ENCODE measurements at regions not wholly inside any gene's neighbourhood (a gene's known extent, or its start where the extent isn't known, plus 50 kb on each side); places are given as distances from the start of the nearest gene placed in this dataset.
A peak's percentile ranks its signal among the peaks of the same experiment; 100 is the strongest.
"Not testable (repeated sequence)": the region's sequence is repeated elsewhere in the genome, so short reads cannot be mapped to it uniquely, and the experiment has no call there.

GRCh38 chr1:228868731-228869024 lies 133.4 kb downstream of the RHOU start:
- no peak for DNase-seq (ENCODE audit: low read depth)

GRCh38 chr1:228869312-228869824 lies 134.1 kb downstream of the RHOU start:
- DNase-seq (ENCODE audit: low read depth) = no peak

- DNase-seq (ENCODE audit: low read depth) = no peak
These were observed 134.9 kb downstream of the RHOU start for GRCh38 chr1:228870041-228870713.

GRCh38 chr1:228871314-228872061 lies 136.2 kb downstream of the RHOU start:
- DNase-seq (ENCODE audit: low read depth) = no peak

- no peak for DNase-seq (ENCODE audit: low read depth)
These were observed 136.8 kb downstream of the RHOU start for GRCh38 chr1:228872080-228872479.

- DNase-seq (ENCODE audit: low read depth) = no peak
These were observed 138.4 kb downstream of the RHOU start for GRCh38 chr1:228873709-228874108.

GRCh38 chr1:228875741-228876140 lies 140.5 kb downstream of the RHOU start:
- no peak for DNase-seq (ENCODE audit: low read depth)

GRCh38 chr1:228876187-228876586 lies 140.9 kb downstream of the RHOU start:
- DNase-seq (ENCODE audit: low read depth) = no peak

- DNase-seq (ENCODE audit: low read depth) = no peak
These were observed 143.9 kb downstream of the RHOU start for GRCh38 chr1:228879164-228879563.

- DNase-seq (ENCODE audit: low read depth) = no peak
These were observed 146.9 kb downstream of the RHOU start for GRCh38 chr1:228882041-228882770.

- no peak for DNase-seq (ENCODE audit: low read depth)
These were observed 147.6 kb downstream of the RHOU start for GRCh38 chr1:228882771-228883450.

GRCh38 chr1:228883535-228883934 lies 148.3 kb downstream of the RHOU start:
- DNase-seq (ENCODE audit: low read depth) = no peak

GRCh38 chr1:228884196-228884595 lies 148.9 kb downstream of the RHOU start:
- DNase-seq (ENCODE audit: low read depth) = no peak

GRCh38 chr1:228884615-228885566 lies 149.6 kb downstream of the RHOU start:
- DNase-seq (ENCODE audit: low read depth) = peak; percentile 19

- no peak for DNase-seq (ENCODE audit: low read depth)
These were observed 150.6 kb downstream of the RHOU start for GRCh38 chr1:228885845-228886244.

GRCh38 chr1:228887101-228887500 lies 151.8 kb downstream of the RHOU start:
- no peak for DNase-seq (ENCODE audit: low read depth)

- DNase-seq (ENCODE audit: low read depth) = no peak
These were observed 152.7 kb downstream of the RHOU start for GRCh38 chr1:228887960-228888359.

- no peak for DNase-seq (ENCODE audit: low read depth)
These were observed 154.0 kb downstream of the RHOU start for GRCh38 chr1:228889289-228889688.

GRCh38 chr1:228891272-228892034 lies 156.2 kb downstream of the RHOU start:
- DNase-seq (ENCODE audit: low read depth) = peak; percentile 7

- DNase-seq (ENCODE audit: low read depth) = not testable (repeated sequence)
These were observed 156.9 kb downstream of the RHOU start for GRCh38 chr1:228892200-228892599.
